ENCODE measurements at regions not wholly inside any gene's neighbourhood (a gene's known extent, or its start where the extent isn't known, plus 50 kb on each side); places are given as distances from the start of the nearest gene placed in this dataset.

DNA sequence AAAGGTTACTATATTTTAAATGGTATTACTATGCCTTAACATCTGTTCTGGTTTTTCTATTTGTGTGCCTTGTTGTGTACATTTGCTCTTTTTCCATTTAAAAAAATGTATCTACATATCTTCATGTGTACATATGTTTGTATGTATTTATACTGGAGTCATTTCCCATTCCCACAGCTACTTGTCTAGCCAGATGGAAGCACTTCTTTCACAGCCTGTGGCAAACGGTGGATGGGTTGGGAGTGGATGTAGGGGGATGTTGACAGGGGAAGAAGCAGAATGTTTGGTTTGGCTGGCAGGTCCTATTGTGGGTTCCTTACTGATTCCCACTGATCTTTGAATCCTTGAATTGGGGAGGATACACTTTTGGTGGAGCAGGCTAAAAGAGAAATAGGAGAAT lies 93.6 kb upstream of the CNTNAP4 start (continued):
- TF ChIP-seq ATF7 (IDR thresholded peaks at IDR 0.05) (no peak), ATF7 (CRISPR knock-in tag; IDR thresholded peaks at IDR 0.05) (no peak), ZNF333 (CRISPR knock-in tag; IDR thresholded peaks at IDR 0.05; ENCODE audit: borderline replicate concordance) (no peak), PHF20 (CRISPR knock-in tag; IDR thresholded peaks at IDR 0.05) (no peak), SRF (IDR thresholded peaks at IDR 0.05; ENCODE audit: low read depth, low read length) (no peak), TAF1 (CRISPR knock-in tag; IDR thresholded peaks at IDR 0.05) (no peak), SSRP1 (CRISPR knock-in tag; IDR thresholded peaks at IDR 0.05) (no peak), ZNF879 (CRISPR knock-in tag; IDR thresholded peaks at IDR 0.05) (no peak), ZNF619 (CRISPR knock-in tag; IDR thresholded peaks at IDR 0.05) (no peak), TOE1 (CRISPR knock-in tag; IDR thresholded peaks at IDR 0.05) (no peak)

GRCh38 chr16:76190057-76190456 lies 87.1 kb upstream of the CNTNAP4 start:
- WGBS (ENCODE audit: low lambda C conversion rate) = 3% methylated on average over 2 of the region's 2 CpGs
- Histone ChIP-seq H2AFZ (ENCODE audit: low read length) (no peak overlapping the region), H3K36me3 (replicated peaks in 1 of 2; ENCODE audit: control insufficient read depth in 1 of 2, insufficient read depth in 2 of 2, low read length in 2 of 2) (no peaks in the 10 kb centered on the region), H3K4me2 (ENCODE audit: low read depth, low read length) (no peak overlapping the region), H4K20me1 (ENCODE audit: insufficient read depth, low read length) (no peaks in the 10 kb centered on the region), H3K27ac (ENCODE audit: extremely low read length, insufficient read depth, low read length) (no peak overlapping the region), H3K4me1 (ENCODE audit: insufficient read depth, low read length) (no peaks in the 10 kb centered on the region), H3K9ac (ENCODE audit: insufficient read depth, low read depth, low read length) (no peak overlapping the region), H3K79me2 (ENCODE audit: insufficient read depth, low read length) (no peaks in the 10 kb centered on the region), H3K9me3 (ENCODE audit: low read length) (peaks cover 23% of the 10 kb centered on the region), H3K4me3 (replicated peaks in 1 of 3; ENCODE audit: insufficient read depth in 1 of 3, low read depth in 2 of 3, low read length in 3 of 3) (no peak overlapping the region), H3K27me3 (ENCODE audit: control insufficient read depth in 1 of 2, insufficient read depth in 2 of 2, low read length in 2 of 2) (no peaks in the 10 kb centered on the region)
- POLR2A ChIA-PET = no interaction called here
- CTCF ChIA-PET (ENCODE audit: low intra/inter-chr PET ratio, low total read pairs) = no interaction called here
- TF ChIP-seq MAFK (conservative IDR thresholded peaks at IDR 0.05 in 1 of 2, IDR thresholded peaks at IDR 0.05 in 1 of 2; ENCODE audit: low read length in 2 of 2) = peak; percentile 92 to 97
- peak; percentile 95 for TF ChIP-seq MAFF (IDR thresholded peaks at IDR 0.05; ENCODE audit: low read depth, low read length)
- no peak for TF ChIP-seq HOXA3 (CRISPR knock-in tag; IDR thresholded peaks at IDR 0.05)
- intact Hi-C loops (cut with micrococcal nuclease; ENCODE audit: unreplicated experiment) = no loop called here
- DNase-seq (ENCODE audit: low spot score) = no peak
- no peak for FAIRE-seq
- BruUV-seq (replicated peaks) = no TSS peak
- no peak for ATAC-seq
- in situ Hi-C loops (cut with HindIII; ENCODE audit: extremely low pct_ligation_motif_present, low pct_unique_long_range_greater_than_20kb) = no loop called here

All from HepG2 (cell line).